ENCODE measurements at regions not wholly inside any gene's neighbourhood (a gene's known extent, or its start where the extent isn't known, plus 50 kb on each side); places are given as distances from the start of the nearest gene placed in this dataset.
A peak's percentile ranks its signal among the peaks of the same experiment; 100 is the strongest.
"Not testable (repeated sequence)": the region's sequence is repeated elsewhere in the genome, so short reads cannot be mapped to it uniquely, and the experiment has no call there.

GRCh38 chr1:57616921-57617320 lies 193.1 kb upstream of the DAB1 start:
- no peak for DNase-seq

- no peak for DNase-seq
Measured at GRCh38 chr1:57615956-57616355, 192.1 kb upstream of the DAB1 start.

- no peak for DNase-seq
Measured at GRCh38 chr1:57612833-57613232, 189.0 kb upstream of the DAB1 start.

GRCh38 chr1:57605933-57606332 lies 182.1 kb upstream of the DAB1 start:
- DNase-seq = no peak

GRCh38 chr1:57603696-57604095 lies 179.8 kb upstream of the DAB1 start:
- DNase-seq = no peak

GRCh38 chr1:57600424-57600823 lies 176.6 kb upstream of the DAB1 start:
- DNase-seq = no peak

- DNase-seq = no peak
Measured at GRCh38 chr1:57599236-57599994, 175.6 kb upstream of the DAB1 start.

- no peak for DNase-seq
Measured at GRCh38 chr1:57597036-57597435, 173.2 kb upstream of the DAB1 start.

- DNase-seq = no peak
Measured at GRCh38 chr1:57594002-57594401, 170.1 kb upstream of the DAB1 start.

- DNase-seq = no peak
Measured at GRCh38 chr1:57591842-57592241, 168.0 kb upstream of the DAB1 start.

GRCh38 chr1:57590978-57591377 lies 167.1 kb upstream of the DAB1 start:
- DNase-seq = no peak

GRCh38 chr1:57586842-57587241 lies 163.0 kb upstream of the DAB1 start:
- no peak for DNase-seq

GRCh38 chr1:57578680-57579079 lies 154.8 kb upstream of the DAB1 start:
- no peak for DNase-seq

- DNase-seq = no peak
Measured at GRCh38 chr1:57578099-57578498, 154.2 kb upstream of the DAB1 start.

- peak; percentile 35 for DNase-seq
Measured at GRCh38 chr1:57576756-57577155, 152.9 kb upstream of the DAB1 start.

- peak; percentile 15 for DNase-seq
Measured at GRCh38 chr1:57572016-57572415, 148.2 kb upstream of the DAB1 start.

GRCh38 chr1:57558066-57558465 lies 134.2 kb upstream of the DAB1 start:
- not testable (repeated sequence) for DNase-seq

GRCh38 chr1:57553666-57554065 lies 129.8 kb upstream of the DAB1 start:
- DNase-seq = no peak

GRCh38 chr1:57551476-57551875 lies 127.6 kb upstream of the DAB1 start:
- DNase-seq = no peak

- DNase-seq = no peak
Measured at GRCh38 chr1:57550092-57550491, 126.2 kb upstream of the DAB1 start.

GRCh38 chr1:57549300-57549699 lies 125.4 kb upstream of the DAB1 start:
- DNase-seq = no peak

GRCh38 chr1:57546549-57547330 lies 122.9 kb upstream of the DAB1 start:
- DNase-seq = no peak

- no peak for DNase-seq
Measured at GRCh38 chr1:57544345-57544744, 120.5 kb upstream of the DAB1 start.

- no peak for DNase-seq
Measured at GRCh38 chr1:57536749-57537423, 113.0 kb upstream of the DAB1 start.

All from RPMI8226 (cell line).